Lower leg skin (tissue), 4 donors: ENCODE measurements at regions not wholly inside any gene's neighbourhood (a gene's known extent, or its start where the extent isn't known, plus 50 kb on each side); places are given as distances from the start of the nearest gene placed in this dataset.

Experiments
- DNase-seq, 2 donors: peaks; one replicate each; pipeline ENCODE4 v3.0.0-alpha.2; 2019; ENCODE audit warnings: low spot score in 2 of 2
- H3K4me3 ChIP-seq: fragments of 200-600 bp; sonication (generic); 2 replicates; pipeline ENCODE4 v1.5.1; 2017; ENCODE audit warnings: mild to moderate bottlenecking, low read depth; ENCODE audit not compliant: poor library complexity, severe bottlenecking
- POLR2A ChIP-seq, 2 donors: fragments of 450-650 bp; IDR thresholded peaks; one replicate each; pipeline ENCODE4 v1.6.1; 2016 to 2017; ENCODE audit warnings: antibody characterized with exemption in 2 of 2, mild to moderate bottlenecking in 1 of 2, moderate library complexity in 1 of 2
- WGBS, 2 donors: methylation state at CpG; one replicate each; pipeline ENCODE4 v1.1.5; 2018; 5-methylcytosine and 5-hydroxymethylcytosine counted together
- intact Hi-C: fragments of 100-400 bp; cut with DNase I; formaldehyde crosslinking; loops from one replicate; pipeline ENCODE4 v1.15.0; 2023; ENCODE audit warnings: low total_unique reads
- TF ChIP-seq, protein P1 (sequence below), 3 donors: fragments of 450-650 bp; IDR thresholded peaks; one replicate each; pipeline ENCODE4 v1.5.1; 2016; ENCODE audit warnings: antibody characterized with exemption in 3 of 3, mild to moderate bottlenecking in 3 of 3, moderate library complexity in 2 of 3

DNA sequence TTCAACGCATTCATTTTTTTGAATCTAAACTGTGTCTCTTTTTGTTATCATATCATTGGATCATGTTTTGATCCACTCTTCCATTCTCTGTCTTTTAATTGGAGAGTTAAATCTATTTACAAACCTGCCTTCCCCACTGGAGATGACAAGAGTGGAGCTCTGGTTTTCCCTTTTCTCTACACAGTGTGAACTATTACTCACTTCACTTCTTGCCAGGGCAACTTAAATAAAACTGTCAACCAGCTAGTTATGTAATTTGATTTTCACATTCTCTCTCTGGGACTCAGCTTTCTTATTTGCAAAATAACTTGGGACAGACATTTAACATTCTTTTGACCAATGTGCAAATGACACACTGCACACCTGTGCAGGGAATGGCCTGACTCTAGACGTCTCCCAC is 230.8 kb upstream of the CST7 start:
- intact Hi-C loops: no loop called here
- TF ChIP-seq, protein P1, sequence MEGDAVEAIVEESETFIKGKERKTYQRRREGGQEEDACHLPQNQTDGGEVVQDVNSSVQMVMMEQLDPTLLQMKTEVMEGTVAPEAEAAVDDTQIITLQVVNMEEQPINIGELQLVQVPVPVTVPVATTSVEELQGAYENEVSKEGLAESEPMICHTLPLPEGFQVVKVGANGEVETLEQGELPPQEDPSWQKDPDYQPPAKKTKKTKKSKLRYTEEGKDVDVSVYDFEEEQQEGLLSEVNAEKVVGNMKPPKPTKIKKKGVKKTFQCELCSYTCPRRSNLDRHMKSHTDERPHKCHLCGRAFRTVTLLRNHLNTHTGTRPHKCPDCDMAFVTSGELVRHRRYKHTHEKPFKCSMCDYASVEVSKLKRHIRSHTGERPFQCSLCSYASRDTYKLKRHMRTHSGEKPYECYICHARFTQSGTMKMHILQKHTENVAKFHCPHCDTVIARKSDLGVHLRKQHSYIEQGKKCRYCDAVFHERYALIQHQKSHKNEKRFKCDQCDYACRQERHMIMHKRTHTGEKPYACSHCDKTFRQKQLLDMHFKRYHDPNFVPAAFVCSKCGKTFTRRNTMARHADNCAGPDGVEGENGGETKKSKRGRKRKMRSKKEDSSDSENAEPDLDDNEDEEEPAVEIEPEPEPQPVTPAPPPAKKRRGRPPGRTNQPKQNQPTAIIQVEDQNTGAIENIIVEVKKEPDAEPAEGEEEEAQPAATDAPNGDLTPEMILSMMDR (IDR thresholded peaks at IDR 0.05): no peak
- no peak for TF ChIP-seq POLR2A (IDR thresholded peaks at IDR 0.05)

GRCh38 chr20:24718696-24719095 is 230.4 kb upstream of the CST7 start:
- intact Hi-C loops: no loop called here
- DNase-seq: peak in 1 of 2 donors; percentile 4
- 84 to 91% methylated on average over 1 of the region's 1 CpG for WGBS, 2 donors
- TF ChIP-seq, protein P1 (IDR thresholded peaks at IDR 0.05): no peak
- TF ChIP-seq POLR2A (IDR thresholded peaks at IDR 0.05): no peak
- no peak overlapping the region for H3K4me3 ChIP-seq

More for the DNA sequence above, 230.8 kb upstream of the CST7 start:
- no peak for DNase-seq
- 72% methylated on average over 2 of the region's 2 CpGs for WGBS, 2 donors
- H3K4me3 ChIP-seq: no peak overlapping the region

DNA sequence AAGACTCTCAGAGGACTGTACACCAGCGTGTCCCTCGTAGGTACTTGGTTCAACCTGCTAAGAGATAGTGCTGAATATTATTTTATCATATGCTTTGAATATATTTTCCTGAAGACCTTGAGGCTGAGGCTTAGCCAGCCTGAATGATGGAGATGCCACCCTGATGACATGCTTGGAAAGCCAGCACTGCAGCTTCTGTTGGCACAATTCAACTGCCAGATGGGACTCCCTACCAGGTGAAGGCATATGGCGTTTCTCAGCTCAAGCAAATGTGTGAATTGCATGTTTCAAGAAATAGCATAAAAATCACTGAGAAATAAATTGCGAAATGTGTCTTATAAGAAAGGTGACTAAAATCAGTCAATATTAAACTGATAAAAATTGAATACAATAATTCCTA is 228.1 kb upstream of the CST7 start:
- no peak for DNase-seq
- TF ChIP-seq, protein P1 (IDR thresholded peaks at IDR 0.05): no peak
- no peak for TF ChIP-seq POLR2A (IDR thresholded peaks at IDR 0.05)
- H3K4me3 ChIP-seq: no peak overlapping the region
- 87 to 95% methylated on average over 4 of the region's 4 CpGs for WGBS, 2 donors
- intact Hi-C loops: no loop called here

GRCh38 chr20:24721891-24722568 is 227.0 kb upstream of the CST7 start:
- 36 to 41% methylated on average over 2 of the region's 2 CpGs for WGBS, 2 donors
- TF ChIP-seq, protein P1 (IDR thresholded peaks at IDR 0.05): no peak
- TF ChIP-seq POLR2A (IDR thresholded peaks at IDR 0.05): no peak
- peak; percentile 2 to 54 for DNase-seq
- intact Hi-C loops: no loop called here
- no peak overlapping the region for H3K4me3 ChIP-seq

DNA sequence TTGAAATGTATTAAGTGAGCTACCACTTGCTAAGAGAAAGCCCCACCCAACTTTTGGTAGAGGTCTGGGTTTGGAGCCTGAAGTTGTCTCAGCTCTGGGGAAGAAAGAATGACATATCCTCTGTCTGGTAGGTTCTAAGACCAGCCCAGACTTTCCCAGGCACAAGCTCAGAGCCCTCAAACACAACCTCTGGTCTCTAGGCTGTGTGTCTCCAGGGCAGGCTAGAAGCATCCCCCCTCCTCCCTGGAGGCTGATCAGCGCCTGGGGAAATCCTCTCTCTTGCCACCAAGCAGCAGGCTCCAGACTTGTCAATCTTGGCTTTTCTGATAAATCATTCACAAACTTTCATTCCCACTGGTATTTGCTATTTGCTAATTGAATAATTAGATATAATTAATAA is 226.5 kb upstream of the CST7 start:
- DNase-seq: no peak
- H3K4me3 ChIP-seq: no peak overlapping the region
- WGBS, 2 donors: 70 to 82% methylated on average over 1 of the region's 1 CpG
- intact Hi-C loops: no loop called here
- TF ChIP-seq, protein P1 (IDR thresholded peaks at IDR 0.05): no peak
- no peak for TF ChIP-seq POLR2A (IDR thresholded peaks at IDR 0.05)

- WGBS, 2 donors: 32 to 35% methylated on average over 3 of the region's 3 CpGs
- intact Hi-C loops: no loop called here
- TF ChIP-seq POLR2A (IDR thresholded peaks at IDR 0.05): no peak
- TF ChIP-seq, protein P1 (IDR thresholded peaks at IDR 0.05): no peak
- H3K4me3 ChIP-seq: no peak overlapping the region
- DNase-seq: peak in 1 of 2 donors; percentile 7
These were observed 225.9 kb upstream of the CST7 start for GRCh38 chr20:24723186-24723585.
